Smooth muscle cell (in vitro differentiated cells): ENCODE measurements at regions not wholly inside any gene's neighbourhood (a gene's known extent, or its start where the extent isn't known, plus 50 kb on each side); places are given as distances from the start of the nearest gene placed in this dataset.

Source experiments
- DNase-seq: peaks from one replicate; lab custom pipeline; 2025; ENCODE audit not compliant: unreplicated experiment; lab: John Stamatoyannopoulos, UW
- H2AFZ ChIP-seq: fragments of 200-600 bp; sonication (generic); 2 replicates; pipeline ENCODE4 v1.6.0; 2016; ENCODE audit warnings: antibody characterized with exemption, low read depth, mild to moderate bottlenecking
- H3F3A ChIP-seq: fragments of 200-600 bp; sonication (generic); 2 replicates; pipeline ENCODE4 v1.6.0; 2017; ENCODE audit warnings: antibody characterized with exemption, low read depth
- H3K27ac ChIP-seq: fragments of 200-600 bp; sonication (generic); 2 replicates; pipeline ENCODE4 v1.5.1; 2016; ENCODE audit warnings: low read depth, mild to moderate bottlenecking
- H3K27me3 ChIP-seq: fragments of 200-600 bp; sonication (generic); 2 replicates; pipeline ENCODE4 v1.6.1; 2016; ENCODE audit warnings: low read depth, mild to moderate bottlenecking
- H3K36me3 ChIP-seq: fragments of 200-600 bp; sonication (generic); 2 replicates; pipeline ENCODE4 v1.5.1; 2016; ENCODE audit warnings: low read depth
- H3K4me1 ChIP-seq: fragments of 200-600 bp; sonication (generic); 2 replicates; pipeline ENCODE4 v1.5.1; 2016; ENCODE audit warnings: low read depth
- H3K4me2 ChIP-seq: fragments of 200-600 bp; sonication (generic); 2 replicates; pipeline ENCODE4 v1.6.0; 2016; ENCODE audit warnings: mild to moderate bottlenecking
- H3K4me3 ChIP-seq: fragments of 200-600 bp; sonication (generic); 2 replicates; pipeline ENCODE4 v1.5.1; 2016; ENCODE audit warnings: mild to moderate bottlenecking
- H3K79me2 ChIP-seq: fragments of 200-600 bp; sonication (generic); 2 replicates; pipeline ENCODE4 v1.6.0; 2016; ENCODE audit warnings: low read depth, mild to moderate bottlenecking
- H3K9ac ChIP-seq: fragments of 200-600 bp; sonication (generic); 2 replicates; pipeline ENCODE4 v1.6.0; 2016; ENCODE audit warnings: low read depth
- H3K9me3 ChIP-seq: fragments of 200-600 bp; sonication (generic); replicated peaks from 2 replicates; pipeline ENCODE4 v1.5.1; 2016; ENCODE audit warnings: low read depth
- H4K20me1 ChIP-seq: fragments of 200-600 bp; sonication (generic); 2 replicates; pipeline ENCODE4 v1.6.0; 2016; ENCODE audit warnings: low read depth
- WGBS: methylation state at CpG from one replicate; pipeline ENCODE4 v1.1.7; 2016; ENCODE audit warnings: low lambda C conversion rate; 5-methylcytosine and 5-hydroxymethylcytosine counted together
- TF ChIP-seq, protein P1 (sequence below): fragments of 200-600 bp; sonication (generic); IDR thresholded peaks from 2 replicates; pipeline ENCODE4 v1.5.1; 2017; ENCODE audit warnings: borderline replicate concordance, mild to moderate bottlenecking, antibody characterized with exemption; ENCODE audit not compliant: insufficient read depth, poor library complexity, severe bottlenecking

DNA sequence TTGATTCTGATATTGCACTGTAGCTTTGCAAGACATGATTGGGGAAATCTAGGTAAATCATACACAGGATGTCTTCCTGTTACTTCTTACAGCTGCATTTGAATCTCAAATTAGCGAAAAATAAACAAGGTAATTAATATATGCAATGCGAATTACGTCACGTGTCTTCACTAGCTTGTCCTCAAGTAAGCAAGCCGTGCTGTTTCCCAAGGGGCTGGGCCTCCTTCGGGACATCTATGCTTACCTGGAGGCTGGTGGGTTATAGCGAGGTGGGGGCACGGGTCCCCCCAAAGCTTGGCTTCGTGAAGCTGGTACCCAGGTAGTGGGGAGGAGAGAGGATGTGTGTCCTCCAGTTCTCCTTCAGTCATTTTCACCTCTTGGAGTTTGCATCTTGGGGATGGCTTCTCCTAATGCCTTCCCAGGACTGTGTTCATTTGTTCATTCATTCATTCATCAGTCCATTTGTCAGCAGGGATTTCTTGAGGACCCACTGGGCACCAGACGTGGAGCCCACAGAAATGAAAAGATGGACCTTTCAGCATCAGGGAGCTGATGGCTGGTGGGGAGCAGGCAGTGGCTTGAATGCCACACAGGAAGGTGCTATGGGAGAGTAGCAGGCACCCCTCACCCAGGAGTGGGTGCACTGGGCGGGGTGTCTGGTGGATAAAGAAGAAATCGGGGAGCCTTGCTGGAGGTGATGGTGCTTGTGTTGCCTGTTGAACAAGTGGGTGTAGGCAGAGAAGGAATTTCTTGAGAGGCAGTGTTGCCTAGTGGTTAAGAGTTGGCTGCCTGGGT, 155.1 kb downstream of the GLI2 start:
- no peaks in the 10 kb centered on the region for H3K9me3 ChIP-seq

DNA sequence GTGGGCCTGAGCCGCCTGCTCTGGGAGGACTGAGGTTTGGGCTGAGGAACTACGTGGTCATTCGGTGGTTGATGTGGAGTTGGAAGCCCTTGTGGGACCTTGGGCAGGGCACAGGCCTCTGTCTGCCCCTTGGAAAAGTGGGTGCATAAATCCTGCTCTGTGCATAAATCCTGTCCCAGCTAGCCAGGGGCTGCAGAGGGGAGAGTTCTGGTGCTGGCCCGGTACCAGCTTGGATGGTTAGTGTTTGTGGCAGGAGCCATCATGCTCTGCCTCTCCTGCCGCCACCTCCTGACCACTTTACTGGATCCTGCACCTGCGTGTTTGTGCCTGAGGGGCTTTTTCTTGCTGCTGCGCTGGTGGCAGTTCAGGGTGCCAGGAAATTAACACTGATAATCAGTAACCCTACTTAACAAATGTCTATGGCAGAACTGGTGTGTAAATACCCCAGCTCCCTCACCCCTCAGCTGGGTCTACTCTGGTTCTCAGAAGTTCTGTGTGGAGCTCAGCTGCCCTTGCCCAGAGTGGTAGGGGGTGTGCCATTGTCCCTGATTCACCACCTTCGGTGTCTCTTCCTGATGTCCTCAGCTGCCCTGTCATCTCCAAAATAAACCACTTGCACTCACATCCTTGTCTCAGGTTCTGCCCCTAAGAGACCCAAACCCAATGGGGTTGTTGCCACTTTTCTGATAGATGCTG, 156.8 kb downstream of the GLI2 start:
- Histone ChIP-seq H3K36me3 (no peaks in the 10 kb centered on the region), H3K27me3 (no peaks in the 10 kb centered on the region), H4K20me1 (peaks cover 57% of the 10 kb centered on the region), H3K4me2 (peak overlapping the region; percentile 82), H3K27ac (peak overlapping the region; percentile 83), H3K79me2 (peaks cover 41% of the 10 kb centered on the region), H3F3A (peaks cover 11% of the 10 kb centered on the region), H3K9me3 (no peaks in the 10 kb centered on the region), H3K9ac (no peak overlapping the region), H3K4me3 (no peak overlapping the region), H2AFZ (no peak overlapping the region), H3K4me1 (peaks cover 52% of the 10 kb centered on the region)
- WGBS = 98% methylated on average over 8 of the region's 8 CpGs
- TF ChIP-seq, protein P1, sequence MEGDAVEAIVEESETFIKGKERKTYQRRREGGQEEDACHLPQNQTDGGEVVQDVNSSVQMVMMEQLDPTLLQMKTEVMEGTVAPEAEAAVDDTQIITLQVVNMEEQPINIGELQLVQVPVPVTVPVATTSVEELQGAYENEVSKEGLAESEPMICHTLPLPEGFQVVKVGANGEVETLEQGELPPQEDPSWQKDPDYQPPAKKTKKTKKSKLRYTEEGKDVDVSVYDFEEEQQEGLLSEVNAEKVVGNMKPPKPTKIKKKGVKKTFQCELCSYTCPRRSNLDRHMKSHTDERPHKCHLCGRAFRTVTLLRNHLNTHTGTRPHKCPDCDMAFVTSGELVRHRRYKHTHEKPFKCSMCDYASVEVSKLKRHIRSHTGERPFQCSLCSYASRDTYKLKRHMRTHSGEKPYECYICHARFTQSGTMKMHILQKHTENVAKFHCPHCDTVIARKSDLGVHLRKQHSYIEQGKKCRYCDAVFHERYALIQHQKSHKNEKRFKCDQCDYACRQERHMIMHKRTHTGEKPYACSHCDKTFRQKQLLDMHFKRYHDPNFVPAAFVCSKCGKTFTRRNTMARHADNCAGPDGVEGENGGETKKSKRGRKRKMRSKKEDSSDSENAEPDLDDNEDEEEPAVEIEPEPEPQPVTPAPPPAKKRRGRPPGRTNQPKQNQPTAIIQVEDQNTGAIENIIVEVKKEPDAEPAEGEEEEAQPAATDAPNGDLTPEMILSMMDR = no peak
- DNase-seq = no peak

More for the DNA sequence above, 155.1 kb downstream of the GLI2 start:
- WGBS = 99% methylated on average over 12 of the region's 12 CpGs
- peaks cover 43% of the 10 kb centered on the region for H3K79me2 ChIP-seq
- H3F3A ChIP-seq = peaks cover 11% of the 10 kb centered on the region
- no peak overlapping the region for H3K27ac ChIP-seq
- no peaks in the 10 kb centered on the region for H3K27me3 ChIP-seq
- H3K9ac ChIP-seq = no peak overlapping the region
- peaks cover 74% of the 10 kb centered on the region for H4K20me1 ChIP-seq
- H2AFZ ChIP-seq = no peak overlapping the region
- H3K4me2 ChIP-seq = no peak overlapping the region
- no peaks in the 10 kb centered on the region for H3K36me3 ChIP-seq
- H3K4me3 ChIP-seq = no peak overlapping the region
- peaks cover 50% of the 10 kb centered on the region for H3K4me1 ChIP-seq
- TF ChIP-seq, protein P1 = no peak
- DNase-seq = no peak

DNA sequence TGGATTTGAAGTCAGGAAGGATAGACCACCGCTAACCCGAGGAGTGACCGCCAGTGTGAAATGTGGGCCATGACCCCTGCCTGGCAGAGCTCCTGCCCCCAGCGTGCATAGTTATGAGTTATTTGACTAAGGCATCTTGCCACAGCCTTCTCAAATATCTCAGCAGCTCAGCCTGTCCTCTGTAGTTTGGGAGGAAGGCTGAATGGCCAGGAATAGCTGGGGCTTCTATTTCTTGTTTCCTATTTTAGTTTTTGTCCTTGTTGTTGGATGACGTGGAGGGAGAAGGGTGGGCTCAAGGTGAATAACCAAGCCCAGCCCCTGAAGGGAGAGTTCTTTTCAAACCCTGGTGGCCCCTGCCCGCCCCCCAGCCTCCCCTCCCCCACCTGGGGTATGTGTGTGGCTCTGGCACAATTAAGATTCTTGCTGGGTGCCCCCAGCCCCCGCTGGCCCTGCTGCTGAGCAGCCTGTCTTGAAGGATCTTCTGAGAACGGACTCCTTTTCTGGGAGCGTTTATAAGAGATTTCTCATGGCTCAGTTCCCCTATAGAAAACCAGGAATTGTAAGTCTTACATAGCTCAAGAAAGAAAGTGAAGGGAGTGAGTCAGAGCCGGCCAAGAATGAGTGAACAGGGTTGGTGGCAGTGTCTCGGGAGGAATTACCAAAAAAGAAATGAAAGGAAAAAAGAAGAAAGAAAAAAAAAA, 157.4 kb downstream of the GLI2 start:
- 26% methylated on average over 11 of the region's 11 CpGs for WGBS
- Histone ChIP-seq H3K9me3 (no peaks in the 10 kb centered on the region), H2AFZ (no peak overlapping the region), H4K20me1 (peaks cover 50% of the 10 kb centered on the region), H3F3A (peaks cover 11% of the 10 kb centered on the region), H3K36me3 (no peaks in the 10 kb centered on the region), H3K4me1 (peaks cover 55% of the 10 kb centered on the region), H3K4me3 (no peak overlapping the region), H3K9ac (no peak overlapping the region), H3K79me2 (peaks cover 40% of the 10 kb centered on the region), H3K27me3 (no peaks in the 10 kb centered on the region), H3K4me2 (peak overlapping the region; percentile 82), H3K27ac (peak overlapping the region; percentile 83)
- TF ChIP-seq, protein P1 = no peak
- DNase-seq = no peak
